NB4 (cell line): ENCODE measurements at regions not wholly inside any gene's neighbourhood (a gene's known extent, or its start where the extent isn't known, plus 50 kb on each side); places are given as distances from the start of the nearest gene placed in this dataset.

Experiments
- CTCF ChIP-seq: IDR thresholded peaks from one replicate; pipeline ENCODE4 v1.5.1; 2012; ENCODE audit warnings: low read depth, low read length
- MAX ChIP-seq: IDR thresholded peaks from 2 replicates; pipeline ENCODE4 v1.6.1; 2011; ENCODE audit warnings: low read depth, low read length
- POLR2A ChIP-seq: IDR thresholded peaks from 2 replicates; pipeline ENCODE4 v1.6.1; 2011; ENCODE audit warnings: mild to moderate bottlenecking; ENCODE audit not compliant: insufficient read length; ENCODE audit errors: extremely low read depth

GRCh38 chr20:12593342-12593873, 415.4 kb upstream of the SPTLC3 start:
- TF ChIP-seq MAX (no peak), CTCF (no peak), POLR2A (no peak)
